Thyroid gland (tissue), 4 donors: ENCODE measurements at regions not wholly inside any gene's neighbourhood (a gene's known extent, or its start where the extent isn't known, plus 50 kb on each side); places are given as distances from the start of the nearest gene placed in this dataset.

Source experiments
- DNase-seq, 2 donors: peaks; one replicate each; pipeline ENCODE4 v3.0.0-alpha.2; 2019
- H3K27ac ChIP-seq, 3 donors: fragments of 200-600 bp; sonication (generic); 1 replicate in 2 of 3; 2 replicates in 1 of 3; pipeline ENCODE4 v1.5.1; 2016 to 2019; ENCODE audit warnings: mild to moderate bottlenecking in 1 of 3, moderate library complexity in 1 of 3
- H3K27me3 ChIP-seq: fragments of 200-600 bp; sonication (generic); one replicate; pipeline ENCODE4 v1.5.1; 2019
- H3K36me3 ChIP-seq, 2 donors: fragments of 200-600 bp; sonication (generic); one replicate each; pipeline ENCODE4 v1.5.1; 2016 to 2019
- H3K4me1 ChIP-seq, 2 donors: fragments of 200-600 bp; sonication (generic); one replicate each; pipeline ENCODE4 v1.5.1; 2017 to 2019
- H3K4me3 ChIP-seq, 3 donors: fragments of 200-600 bp; sonication (generic); replicated peaks in 1 of 3; 1 replicate in 2 of 3; 2 replicates in 1 of 3; pipeline ENCODE4 v1.5.1; 2016; ENCODE audit warnings: mild to moderate bottlenecking in 1 of 3
- H3K9me3 ChIP-seq: fragments of 200-600 bp; sonication (generic); one replicate; pipeline ENCODE4 v1.5.1; 2017
- CTCF ChIP-seq, 6 experiments: fragments of 200-600 bp in 3 of 6; fragments of 450-650 bp in 3 of 6; sonication (generic) in 3 of 6; IDR thresholded peaks; one replicate each; pipeline ENCODE4 v1.5.1; 2016 to 2019; ENCODE audit warnings: antibody characterized with exemption in 6 of 6, mild to moderate bottlenecking in 2 of 6, inconsistent platforms in 1 of 6, moderate library complexity in 1 of 6
- POLR2A ChIP-seq, 2 donors: fragments of 450-650 bp; IDR thresholded peaks; one replicate each; pipeline ENCODE4 v1.6.1; 2017; ENCODE audit warnings: antibody characterized with exemption in 2 of 2, mild to moderate bottlenecking in 2 of 2, moderate library complexity in 1 of 2
- WGBS, 2 donors: methylation state at CpG; one replicate each; pipeline ENCODE4 v1.1.5; 2017; 5-methylcytosine and 5-hydroxymethylcytosine counted together
- intact Hi-C: fragments of 100-400 bp; cut with DNase I; formaldehyde crosslinking; loops from one replicate; pipeline ENCODE4 v1.15.1; 2023

GRCh38 chr4:184950926-184951325, 67.4 kb upstream of the HELT start:
- WGBS, 2 donors: 82 to 87% methylated on average over 13 of the region's 13 CpGs
- TF ChIP-seq POLR2A (IDR thresholded peaks at IDR 0.05) (no peak), CTCF (IDR thresholded peaks at IDR 0.05) (no peak)

GRCh38 chr4:184951668-184952160, 66.6 kb upstream of the HELT start:
- no peaks in the 10 kb centered on the region for H3K27me3 ChIP-seq
- no peaks in the 10 kb centered on the region for H3K4me1 ChIP-seq
- H3K4me3 ChIP-seq: no peak overlapping the region
- TF ChIP-seq POLR2A (IDR thresholded peaks at IDR 0.05) (no peak), CTCF (IDR thresholded peaks at IDR 0.05) (no peak)
- intact Hi-C loops: no loop called here
- no peak overlapping the region for H3K27ac ChIP-seq
- 90 to 92% methylated on average over 15 to 21 of the region's 22 CpGs for WGBS, 2 donors
- DNase-seq: no peak
- no peaks in the 10 kb centered on the region for H3K9me3 ChIP-seq
- H3K36me3 ChIP-seq: no peaks in the 10 kb centered on the region

More at GRCh38 chr4:184950926-184951325, 67.4 kb upstream of the HELT start:
- Histone ChIP-seq H3K36me3 (no peaks in the 10 kb centered on the region), H3K9me3 (no peaks in the 10 kb centered on the region), H3K4me3 (no peak overlapping the region), H3K27ac (no peak overlapping the region), H3K27me3 (no peaks in the 10 kb centered on the region), H3K4me1 (no peaks in the 10 kb centered on the region)
- no peak for DNase-seq
- intact Hi-C loops: no loop called here

GRCh38 chr4:184952522-184952921, 65.8 kb upstream of the HELT start:
- Histone ChIP-seq H3K27ac (no peak overlapping the region), H3K27me3 (no peaks in the 10 kb centered on the region), H3K4me3 (no peak overlapping the region), H3K9me3 (no peaks in the 10 kb centered on the region), H3K4me1 (no peaks in the 10 kb centered on the region), H3K36me3 (no peaks in the 10 kb centered on the region)
- TF ChIP-seq POLR2A (IDR thresholded peaks at IDR 0.05) (no peak), CTCF (IDR thresholded peaks at IDR 0.05) (no peak)
- no peak for DNase-seq
- intact Hi-C loops: no loop called here
- WGBS, 2 donors: 73 to 83% methylated on average over 6 of the region's 6 CpGs

GRCh38 chr4:184953421-184953945, 64.8 kb upstream of the HELT start:
- H3K27me3 ChIP-seq: no peaks in the 10 kb centered on the region
- H3K27ac ChIP-seq: no peak overlapping the region
- no peaks in the 10 kb centered on the region for H3K4me1 ChIP-seq
- no peaks in the 10 kb centered on the region for H3K36me3 ChIP-seq
- WGBS, 2 donors: 94% methylated on average over 8 of the region's 8 CpGs
- H3K9me3 ChIP-seq: no peaks in the 10 kb centered on the region
- no peak for DNase-seq
- intact Hi-C loops: no loop called here
- TF ChIP-seq CTCF (IDR thresholded peaks at IDR 0.05) (no peak), POLR2A (IDR thresholded peaks at IDR 0.05) (no peak)
- H3K4me3 ChIP-seq: no peak overlapping the region

GRCh38 chr4:184953971-184954370, 64.3 kb upstream of the HELT start:
- intact Hi-C loops: no loop called here
- TF ChIP-seq POLR2A (IDR thresholded peaks at IDR 0.05) (no peak), CTCF (IDR thresholded peaks at IDR 0.05) (no peak)
- H3K27me3 ChIP-seq: no peaks in the 10 kb centered on the region
- H3K4me3 ChIP-seq: no peak overlapping the region
- WGBS, 2 donors: 86 to 88% methylated on average over 9 of the region's 9 CpGs
- H3K27ac ChIP-seq: no peak overlapping the region
- H3K9me3 ChIP-seq: no peaks in the 10 kb centered on the region
- no peaks in the 10 kb centered on the region for H3K4me1 ChIP-seq
- no peak for DNase-seq
- no peaks in the 10 kb centered on the region for H3K36me3 ChIP-seq
